HepG2 (cell line): ENCODE measurements at regions not wholly inside any gene's neighbourhood (a gene's known extent, or its start where the extent isn't known, plus 50 kb on each side); places are given as distances from the start of the nearest gene placed in this dataset.

Source experiments
- ATAC-seq: fragments of 200-7000 bp; cut with Tn5 transposase; 3 replicates; pipeline ENCODE4 v1.9.1; 2020; ENCODE audit warnings: mild to moderate bottlenecking, moderate library complexity
- BruUV-seq: library from RNA; stranded (reverse); fragments of 400-500 nt; replicated peaks from 2 replicates; lab custom pipeline; 2021; lab: Mats Ljungman, UMichigan
- CTCF ChIA-PET: fragments of 300-600 bp; formaldehyde crosslinking; extraction: SDS; loops from one replicate; lab custom pipeline; 2021; ENCODE audit warnings: low total read pairs, inconsistent platforms, low intra/inter-chr PET ratio; lab: Yijun Ruan, JAX
- POLR2A ChIA-PET: fragments of 350-600 bp; sonication (Branson Sonifier 250); formaldehyde crosslinking; loops from one replicate; lab custom pipeline; 2020; ENCODE audit warnings: antibody characterized with exemption, inconsistent platforms; lab: Yijun Ruan, JAX
- DNase-seq: peaks from one replicate; pipeline ENCODE4 v3.0.0-alpha.2; 2015; ENCODE audit warnings: low spot score
- FAIRE-seq: peaks from 3 replicates; lab custom pipeline; 2011; peaks lifted over from hg19 to GRCh38; lab: Jason Lieb, UNC
- H2AFZ ChIP-seq: one replicate; pipeline ENCODE4 v1.6.1; 2011; ENCODE audit warnings: low read length, inconsistent platforms
- H3K27ac ChIP-seq: fragments of 300-600 bp; 3 replicates; pipeline ENCODE4 v1.8.0; 2011; ENCODE audit warnings: mixed run types, mild to moderate bottlenecking, mixed read lengths, low read length, inconsistent platforms; ENCODE audit not compliant: insufficient read depth; ENCODE audit errors: extremely low read length
- H3K27me3 ChIP-seq, 2 experiments: fragments of 200-600 bp in 1 of 2; 2 replicates in 1 of 2; 3 replicates in 1 of 2; pipeline versions ENCODE4 v1.6.0 to v1.8.0; 2011; ENCODE audit warnings: low read length in 2 of 2, mild to moderate bottlenecking in 2 of 2, moderate library complexity in 2 of 2, inconsistent platforms in 1 of 2; ENCODE audit not compliant: insufficient read depth in 2 of 2, control insufficient read depth in 1 of 2
- H3K36me3 ChIP-seq, 2 experiments: fragments of 200-600 bp in 1 of 2; replicated peaks in 1 of 2; 2 replicates in 1 of 2; 3 replicates in 1 of 2; pipeline versions ENCODE4 v1.5.1 to v1.8.0; 2011; ENCODE audit warnings: low read length in 2 of 2, inconsistent platforms in 1 of 2; ENCODE audit not compliant: insufficient read depth in 2 of 2, control insufficient read depth in 1 of 2
- H3K4me1 ChIP-seq: 2 replicates; pipeline ENCODE4 v1.5.1; 2012; ENCODE audit warnings: low read length, inconsistent platforms; ENCODE audit not compliant: insufficient read depth
- H3K4me2 ChIP-seq: 2 replicates; pipeline ENCODE4 v1.6.0; 2011; ENCODE audit warnings: low read depth, low read length, inconsistent platforms
- H3K4me3 ChIP-seq, 3 experiments: fragments of 200-600 bp in 1 of 3; sonication (generic), shearing (Covaris generic) in 1 of 3; replicated peaks in 1 of 3; 2 replicates each; pipeline ENCODE4 v1.5.1; 2011 to 2016; ENCODE audit warnings: low read length in 3 of 3, inconsistent platforms in 2 of 3, low read depth in 2 of 3, mild to moderate bottlenecking in 2 of 3, control low read depth in 1 of 3, mixed read lengths in 1 of 3; ENCODE audit not compliant: insufficient read depth in 1 of 3
- H3K79me2 ChIP-seq: one replicate; pipeline ENCODE4 v1.6.1; 2011; ENCODE audit warnings: low read length, inconsistent platforms; ENCODE audit not compliant: insufficient read depth
- H3K9ac ChIP-seq: 2 replicates; pipeline ENCODE4 v1.6.0; 2011; ENCODE audit warnings: mild to moderate bottlenecking, low read depth, low read length, inconsistent platforms; ENCODE audit not compliant: insufficient read depth
- H3K9me3 ChIP-seq: 2 replicates; pipeline ENCODE4 v1.5.1; 2012; ENCODE audit warnings: mild to moderate bottlenecking, low read length
- H4K20me1 ChIP-seq: 2 replicates; pipeline ENCODE4 v1.6.0; 2011; ENCODE audit warnings: inconsistent platforms, mild to moderate bottlenecking, low read length, moderate library complexity; ENCODE audit not compliant: insufficient read depth
- ETV5 ChIP-seq: IDR thresholded peaks from 2 replicates; pipeline ENCODE4 v1.6.1; 2018; ENCODE audit warnings: missing biosample characterization, missing genetic modification reagents, inconsistent platforms, borderline replicate concordance
- EZH2 ChIP-seq: conservative IDR thresholded peaks from 2 replicates; pipeline ENCODE4 v1.6.1; 2012; ENCODE audit warnings: mild to moderate bottlenecking, low read depth, low read length, moderate library complexity
- HNF1B ChIP-seq: sonication (generic); formaldehyde crosslinking; IDR thresholded peaks from 2 replicates; pipeline ENCODE4 v1.5.1; 2020; ENCODE audit warnings: mild to moderate bottlenecking, moderate library complexity, missing genetic modification reagents
- KAT2B ChIP-seq: fragments of 150-350 bp; IDR thresholded peaks from 2 replicates; pipeline ENCODE4 v1.6.1; 2014; ENCODE audit warnings: low read depth, low read length, borderline replicate concordance
- KMT2B ChIP-seq: IDR thresholded peaks from 2 replicates; pipeline ENCODE4 v1.6.1; 2016; ENCODE audit warnings: missing genetic modification reagents, missing compliant biosample characterization
- SALL2 ChIP-seq: sonication (generic); formaldehyde crosslinking; IDR thresholded peaks from 2 replicates; pipeline ENCODE4 v1.8.1; 2023; ENCODE audit warnings: mild to moderate bottlenecking, missing genetic modification reagents, inconsistent platforms
- SNAI1 ChIP-seq: sonication (generic); formaldehyde crosslinking; IDR thresholded peaks from 2 replicates; pipeline ENCODE4 v1.5.0; 2020; ENCODE audit warnings: mild to moderate bottlenecking, missing genetic modification reagents, borderline replicate concordance
- ZBTB39 ChIP-seq: sonication (generic); formaldehyde crosslinking; IDR thresholded peaks from 2 replicates; pipeline ENCODE4 v1.5.0; 2020; ENCODE audit warnings: missing genetic modification reagents
- ZBTB49 ChIP-seq: sonication (generic); formaldehyde crosslinking; IDR thresholded peaks from 2 replicates; pipeline ENCODE4 v1.4.0; 2020; ENCODE audit warnings: missing genetic modification reagents, borderline replicate concordance
- ZFAT ChIP-seq: sonication (generic); formaldehyde crosslinking; conservative IDR thresholded peaks from 2 replicates; pipeline ENCODE4 v1.8.1; 2023; ENCODE audit warnings: missing genetic modification reagents, inconsistent platforms
- ZNF10 ChIP-seq: sonication (generic); formaldehyde crosslinking; IDR thresholded peaks from 2 replicates; pipeline ENCODE4 v1.4.0; 2020; ENCODE audit warnings: mild to moderate bottlenecking, low read depth, missing genetic modification reagents, borderline replicate concordance
- ZNF101 ChIP-seq: sonication (generic); formaldehyde crosslinking; IDR thresholded peaks from 2 replicates; pipeline ENCODE4 v1.4.0; 2020; ENCODE audit warnings: mild to moderate bottlenecking, low read depth, missing genetic modification reagents, borderline replicate concordance
- ZNF12 ChIP-seq: sonication (generic); formaldehyde crosslinking; IDR thresholded peaks from 2 replicates; pipeline ENCODE4 v1.5.0; 2020; ENCODE audit warnings: missing genetic modification reagents
- ZNF441 ChIP-seq: sonication (generic); formaldehyde crosslinking; IDR thresholded peaks from 2 replicates; pipeline ENCODE4 v1.7.0; 2021; ENCODE audit warnings: missing genetic modification reagents, borderline replicate concordance
- ZNF652 ChIP-seq: IDR thresholded peaks from 2 replicates; pipeline ENCODE4 v1.6.1; 2016; ENCODE audit warnings: low read depth, borderline replicate concordance
- ZNF75D ChIP-seq: sonication (generic); formaldehyde crosslinking; IDR thresholded peaks from 2 replicates; pipeline ENCODE4 v1.8.1; 2023; ENCODE audit warnings: missing genetic modification reagents, mild to moderate bottlenecking, borderline replicate concordance
- ZNF780A ChIP-seq: sonication (generic); formaldehyde crosslinking; IDR thresholded peaks from 2 replicates; pipeline ENCODE4 v1.8.0; 2022; ENCODE audit warnings: mild to moderate bottlenecking, missing genetic modification reagents, moderate library complexity
- WGBS: methylation state at CpG from one replicate; pipeline ENCODE4 v1.1.6; 2017; ENCODE audit warnings: low lambda C conversion rate; 5-methylcytosine and 5-hydroxymethylcytosine counted together
- in situ Hi-C: cut with HindIII; loops from 2 replicates; pipeline ENCODE4 v1.10.0; 2017; ENCODE audit warnings: low pct_unique_long_range_greater_than_20kb; ENCODE audit not compliant: extremely low pct_ligation_motif_present
- intact Hi-C: fragments of 100-400 bp; cut with micrococcal nuclease; formaldehyde crosslinking; loops from one replicate; pipeline ENCODE4 v1.10.0; 2022; ENCODE audit not compliant: unreplicated experiment
- TF ChIP-seq, protein P1 (sequence below): sonication (generic); formaldehyde crosslinking; IDR thresholded peaks from 2 replicates; pipeline ENCODE4 v1.5.1; 2020; ENCODE audit warnings: missing genetic modification reagents, mild to moderate bottlenecking, borderline replicate concordance

DNA sequence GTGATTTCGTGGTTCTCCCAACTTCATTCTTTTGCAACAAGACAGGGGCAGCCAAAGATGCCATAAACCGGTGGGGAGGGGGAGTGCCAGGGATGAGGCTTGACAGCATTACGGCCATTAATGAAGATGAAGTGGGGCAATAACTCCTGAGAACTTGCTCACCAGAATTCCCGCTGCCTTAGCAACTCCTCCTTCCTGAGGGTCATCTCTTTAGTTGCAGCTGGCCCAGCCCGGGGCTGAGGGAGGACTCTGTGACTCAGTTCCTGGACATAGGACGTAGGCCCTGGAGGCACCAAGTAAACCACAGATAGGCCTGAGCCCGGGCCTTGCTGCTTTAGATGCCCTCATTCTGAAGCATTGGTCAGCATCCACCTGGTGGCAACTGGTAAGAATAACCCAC is 330.2 kb downstream of the RRAGC start:
- H3K4me2 ChIP-seq, result no peak overlapping the region
- no peaks in the 10 kb centered on the region for H3K9me3 ChIP-seq
- ChIA-PET CTCF (no interaction called here), POLR2A (no interaction called here)
- FAIRE-seq (no peak), DNase-seq (no peak), ATAC-seq (no peak)
- H4K20me1 ChIP-seq, result no peaks in the 10 kb centered on the region
- in situ Hi-C loops (no loop called here), intact Hi-C loops (no loop called here)
- no peak overlapping the region for H2AFZ ChIP-seq
- WGBS, result 0% methylated on average over 1 of the region's 7 CpGs
- no peaks in the 10 kb centered on the region for H3K4me1 ChIP-seq
- no peak overlapping the region for H3K4me3 ChIP-seq
- no peaks in the 10 kb centered on the region for H3K36me3 ChIP-seq
- no peak overlapping the region for H3K27ac ChIP-seq
- no peak overlapping the region for H3K9ac ChIP-seq
- no peaks in the 10 kb centered on the region; a peak in 1 of 5 replicates for H3K27me3 ChIP-seq
- no TSS peak for BruUV-seq
- no peaks in the 10 kb centered on the region for H3K79me2 ChIP-seq
- no peak for TF ChIP-seq ZNF12 (CRISPR knock-in tag)
- no peak for TF ChIP-seq ZBTB49 (CRISPR knock-in tag)
- no peak for TF ChIP-seq EZH2
- TF ChIP-seq ZNF652 (CRISPR knock-in tag), result no peak
- no peak for TF ChIP-seq ZBTB39 (CRISPR knock-in tag)
- TF ChIP-seq HNF1B (CRISPR knock-in tag), result no peak
- TF ChIP-seq ZNF101 (CRISPR knock-in tag), result no peak
- no peak for TF ChIP-seq ZFAT (CRISPR knock-in tag)
- TF ChIP-seq, protein P1, sequence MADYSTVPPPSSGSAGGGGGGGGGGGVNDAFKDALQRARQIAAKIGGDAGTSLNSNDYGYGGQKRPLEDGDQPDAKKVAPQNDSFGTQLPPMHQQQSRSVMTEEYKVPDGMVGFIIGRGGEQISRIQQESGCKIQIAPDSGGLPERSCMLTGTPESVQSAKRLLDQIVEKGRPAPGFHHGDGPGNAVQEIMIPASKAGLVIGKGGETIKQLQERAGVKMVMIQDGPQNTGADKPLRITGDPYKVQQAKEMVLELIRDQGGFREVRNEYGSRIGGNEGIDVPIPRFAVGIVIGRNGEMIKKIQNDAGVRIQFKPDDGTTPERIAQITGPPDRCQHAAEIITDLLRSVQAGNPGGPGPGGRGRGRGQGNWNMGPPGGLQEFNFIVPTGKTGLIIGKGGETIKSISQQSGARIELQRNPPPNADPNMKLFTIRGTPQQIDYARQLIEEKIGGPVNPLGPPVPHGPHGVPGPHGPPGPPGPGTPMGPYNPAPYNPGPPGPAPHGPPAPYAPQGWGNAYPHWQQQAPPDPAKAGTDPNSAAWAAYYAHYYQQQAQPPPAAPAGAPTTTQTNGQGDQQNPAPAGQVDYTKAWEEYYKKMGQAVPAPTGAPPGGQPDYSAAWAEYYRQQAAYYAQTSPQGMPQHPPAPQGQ, result no peak
- no peak for TF ChIP-seq SNAI1
- TF ChIP-seq ZNF441 (CRISPR knock-in tag), result no peak
- no peak for TF ChIP-seq KAT2B
- TF ChIP-seq ZNF75D (CRISPR knock-in tag), result no peak
- TF ChIP-seq ETV5 (CRISPR knock-in tag), result no peak
- TF ChIP-seq ZNF780A (CRISPR knock-in tag), result no peak
- no peak for TF ChIP-seq ZNF10
- TF ChIP-seq KMT2B, result no peak
- TF ChIP-seq SALL2 (CRISPR knock-in tag), result no peak
